HG03066 (cell line): ENCODE measurements at regions not wholly inside any gene's neighbourhood (a gene's known extent, or its start where the extent isn't known, plus 50 kb on each side); places are given as distances from the start of the nearest gene placed in this dataset.

Experiments used
- ATAC-seq: cut with Tn5 transposase; IDR thresholded peaks from one replicate; pipeline ENCODE4 v1.9.1; 2021; ENCODE audit warnings: low read depth; ENCODE audit not compliant: unreplicated experiment

- ATAC-seq, result no peak
These were observed 265.3 kb upstream of the BMP2 start for GRCh38 chr20:6502219-6502618.

- ATAC-seq, result no peak
These were observed 266.4 kb upstream of the BMP2 start for GRCh38 chr20:6501061-6501460.

GRCh38 chr20:6499566-6499965 lies 267.9 kb upstream of the BMP2 start:
- no peak for ATAC-seq

GRCh38 chr20:6496874-6497273 lies 270.6 kb upstream of the BMP2 start:
- no peak for ATAC-seq

- no peak for ATAC-seq
These were observed 271.6 kb upstream of the BMP2 start for GRCh38 chr20:6495907-6496306.

- no peak for ATAC-seq
These were observed 275.0 kb upstream of the BMP2 start for GRCh38 chr20:6492271-6493055.

GRCh38 chr20:6490849-6491248 lies 276.6 kb upstream of the BMP2 start:
- no peak for ATAC-seq

- ATAC-seq, result no peak
These were observed 277.9 kb upstream of the BMP2 start for GRCh38 chr20:6489361-6490171.

GRCh38 chr20:6485351-6485750 lies 282.1 kb upstream of the BMP2 start:
- ATAC-seq, result no peak

- ATAC-seq, result no peak
These were observed 283.8 kb upstream of the BMP2 start for GRCh38 chr20:6483727-6484126.

- ATAC-seq, result no peak
These were observed 285.0 kb upstream of the BMP2 start for GRCh38 chr20:6482486-6482885.

- no peak for ATAC-seq
These were observed 286.9 kb upstream of the BMP2 start for GRCh38 chr20:6480328-6481200.

GRCh38 chr20:6473197-6473596 lies 294.3 kb upstream of the BMP2 start:
- ATAC-seq, result no peak

GRCh38 chr20:6471871-6472270 lies 295.6 kb upstream of the BMP2 start:
- no peak for ATAC-seq

- ATAC-seq, result no peak
These were observed 296.3 kb upstream of the BMP2 start for GRCh38 chr20:6471110-6471647.

- no peak for ATAC-seq
These were observed 297.8 kb upstream of the BMP2 start for GRCh38 chr20:6469695-6470094.

GRCh38 chr20:6468423-6469116 lies 298.9 kb upstream of the BMP2 start:
- no peak for ATAC-seq

GRCh38 chr20:6467562-6467961 lies 299.9 kb upstream of the BMP2 start:
- ATAC-seq, result no peak

GRCh38 chr20:6466075-6466810 lies 301.2 kb upstream of the BMP2 start:
- no peak for ATAC-seq
